Nucleus accumbens (tissue), 56 donors: ENCODE measurements at regions not wholly inside any gene's neighbourhood (a gene's known extent, or its start where the extent isn't known, plus 50 kb on each side); places are given as distances from the start of the nearest gene placed in this dataset.

Experiments
- DNase-seq, 56 donors: peaks; one replicate each; lab custom pipeline; 2025; lab: John Stamatoyannopoulos, UW

DNA sequence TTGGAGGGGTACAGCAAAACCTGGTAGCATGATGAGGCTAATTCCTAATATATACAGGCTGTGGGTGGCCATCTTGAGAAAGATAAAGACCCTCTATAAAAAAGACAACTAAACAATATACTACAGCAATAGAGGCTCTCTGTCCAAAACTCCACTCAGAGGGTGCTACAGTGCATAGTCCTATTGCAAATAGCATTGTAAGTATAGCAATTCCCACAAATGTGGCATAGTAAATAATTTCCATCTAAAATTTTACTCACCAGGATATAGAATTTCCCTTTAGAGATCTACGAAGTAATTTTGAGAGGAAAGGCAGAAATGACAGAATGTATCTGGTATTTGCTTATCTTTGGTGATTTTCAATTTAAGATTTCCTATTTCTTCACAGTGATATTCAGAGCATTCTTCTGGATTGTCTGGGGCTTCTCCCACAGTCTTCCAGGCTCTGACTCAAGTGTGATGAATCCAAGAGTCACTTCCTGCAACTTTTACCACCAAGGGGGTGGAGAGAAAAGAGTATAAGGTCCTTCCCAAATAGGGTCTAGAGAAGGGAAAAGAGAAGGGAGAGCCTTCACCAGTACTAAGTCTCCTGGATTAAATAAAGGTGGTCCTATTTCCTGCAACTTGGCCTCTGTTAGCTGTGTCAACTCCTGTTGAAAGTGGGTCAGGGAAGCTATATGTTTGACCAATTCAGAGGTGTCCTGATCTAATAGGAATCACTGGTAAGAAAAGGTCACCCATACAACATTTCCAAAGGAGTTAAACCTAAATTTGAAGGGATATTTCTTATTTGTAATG, 1054.7 kb upstream of the CNTN5 start:
- DNase-seq, result no peak

DNA sequence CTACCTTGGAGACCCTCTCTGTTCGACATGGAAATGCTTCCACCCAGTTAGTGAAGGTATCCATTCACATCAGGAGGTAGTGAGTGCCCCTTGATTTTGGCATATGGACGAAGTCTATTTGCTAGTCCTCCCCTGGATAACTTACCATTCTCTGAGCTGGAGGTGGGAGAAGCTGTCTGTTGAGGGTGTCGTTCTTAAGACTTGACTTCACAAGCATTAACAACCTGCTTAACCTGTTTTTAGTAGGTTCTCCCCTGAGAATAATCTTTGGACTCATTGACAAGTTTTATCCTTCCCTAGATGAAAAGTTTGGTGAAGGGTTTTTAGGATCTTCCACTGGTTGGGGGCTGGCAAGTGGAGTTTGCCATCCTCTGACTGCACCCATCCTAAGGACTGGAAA, 1053.8 kb upstream of the CNTN5 start:
- DNase-seq, result no peak

DNA sequence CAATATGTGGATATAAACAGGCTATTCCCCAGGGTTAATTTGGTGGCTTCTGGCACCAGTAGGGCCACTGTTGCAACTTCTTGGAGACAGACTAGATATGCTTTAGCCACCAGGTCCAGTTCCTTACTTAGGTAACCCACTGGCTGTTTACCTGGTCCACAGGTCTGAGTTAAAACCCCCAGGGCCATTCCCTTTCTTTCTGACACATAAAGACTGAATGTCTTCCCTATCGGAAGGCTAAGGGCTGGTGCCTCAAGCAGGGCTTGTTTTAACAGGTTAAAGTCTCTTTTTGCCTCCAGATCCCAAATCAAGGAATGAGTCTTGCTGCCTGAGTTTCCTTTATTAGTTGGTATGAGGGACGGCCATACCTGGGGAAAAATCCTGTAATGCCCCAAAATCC, 1052.7 kb upstream of the CNTN5 start:
- no peak for DNase-seq

DNA sequence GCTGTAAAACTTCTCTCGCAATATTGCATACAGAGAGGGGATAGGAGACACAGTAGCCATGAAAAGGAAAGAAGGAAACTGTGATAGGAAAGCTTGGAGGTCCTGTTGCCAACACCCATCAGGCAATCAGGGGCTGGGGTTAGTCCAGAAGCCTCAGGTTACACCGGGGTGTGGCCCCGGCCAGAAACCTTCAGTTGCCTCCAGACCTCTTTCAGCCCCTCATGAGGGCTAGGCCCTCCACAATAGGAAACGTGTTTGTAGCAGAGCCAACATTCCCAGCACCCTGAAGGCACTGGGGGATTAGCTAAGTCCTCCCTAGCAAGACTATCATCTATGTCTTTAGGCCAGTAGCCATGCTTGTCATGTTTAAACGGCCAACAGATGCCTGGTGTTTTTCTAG, 1048.0 kb upstream of the CNTN5 start:
- DNase-seq, result no peak

DNA sequence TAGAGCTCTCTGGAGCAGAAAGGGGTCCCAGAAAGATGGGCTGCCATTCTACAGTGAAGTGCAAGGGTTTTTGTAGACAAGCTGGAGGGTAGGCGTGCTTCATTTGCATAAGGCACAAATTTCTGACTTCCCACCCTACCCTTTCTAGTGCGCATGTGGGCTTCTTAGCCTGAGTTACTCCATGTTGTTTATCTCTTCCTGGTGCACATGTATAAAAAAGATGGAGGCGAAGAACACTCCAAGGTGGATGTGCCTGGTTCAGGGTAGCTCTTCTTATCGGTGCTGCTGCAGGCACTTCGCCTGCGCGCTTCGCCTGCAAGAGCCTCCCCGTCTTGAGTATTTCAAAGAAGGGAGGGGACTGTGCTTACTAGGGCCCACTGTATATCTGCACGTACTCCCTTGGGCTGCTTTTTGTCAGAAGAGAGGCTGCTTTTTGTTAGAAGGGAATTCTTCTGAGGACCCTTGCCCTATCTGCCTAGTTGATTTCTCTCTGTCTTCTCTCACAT, 1047.3 kb upstream of the CNTN5 start:
- DNase-seq, result no peak

DNA sequence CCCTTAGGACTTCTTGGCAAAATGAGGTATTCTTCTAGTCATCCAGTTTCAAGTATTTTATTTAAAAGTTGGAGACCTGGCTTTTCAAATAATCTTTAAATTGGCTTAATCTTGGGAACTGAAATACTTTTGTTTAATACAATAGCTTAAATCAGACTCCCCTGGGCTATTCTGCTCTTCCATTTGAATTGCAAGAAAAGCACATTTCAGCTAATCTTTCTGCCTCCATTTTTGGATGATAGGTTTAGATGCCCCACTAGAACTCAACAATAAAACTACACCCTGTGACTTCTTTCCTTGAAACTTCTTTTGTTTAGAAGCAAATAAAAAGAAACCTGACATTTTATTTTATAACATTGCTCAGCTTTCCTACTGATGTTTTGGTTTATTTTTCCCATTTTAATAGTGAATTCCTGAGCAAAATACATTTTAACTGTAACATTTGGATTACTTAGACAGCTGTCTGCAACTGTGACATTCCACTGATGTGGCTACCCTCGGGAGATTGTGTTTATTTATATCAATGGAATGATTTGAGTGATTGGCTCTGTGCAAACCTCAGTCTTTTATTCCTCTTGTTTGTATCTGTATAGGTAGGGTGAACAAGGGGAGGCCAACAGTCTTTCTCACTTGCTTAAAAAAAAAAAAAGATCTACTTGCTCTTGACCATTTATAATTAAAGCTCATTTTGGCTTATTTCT, 1045.8 kb upstream of the CNTN5 start:
- DNase-seq, result no peak

DNA sequence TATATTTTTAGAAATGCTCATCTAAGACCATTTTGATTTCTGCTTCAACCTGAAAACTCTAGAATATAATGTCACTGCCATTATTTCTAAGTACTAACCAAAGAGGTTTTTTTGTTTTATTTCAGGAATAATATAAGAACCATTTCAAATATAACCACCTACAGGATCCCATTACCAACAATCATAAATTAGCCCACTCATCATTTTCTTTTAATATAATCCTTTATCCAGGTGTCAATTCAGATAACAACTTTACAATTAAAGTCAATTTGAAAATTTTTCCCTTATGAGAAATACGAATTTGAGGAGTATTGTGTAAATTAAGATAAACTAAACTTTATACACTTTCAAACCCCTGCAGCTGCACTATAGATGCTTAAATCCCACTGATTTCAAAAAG, 1043.0 kb upstream of the CNTN5 start:
- no peak for DNase-seq

DNA sequence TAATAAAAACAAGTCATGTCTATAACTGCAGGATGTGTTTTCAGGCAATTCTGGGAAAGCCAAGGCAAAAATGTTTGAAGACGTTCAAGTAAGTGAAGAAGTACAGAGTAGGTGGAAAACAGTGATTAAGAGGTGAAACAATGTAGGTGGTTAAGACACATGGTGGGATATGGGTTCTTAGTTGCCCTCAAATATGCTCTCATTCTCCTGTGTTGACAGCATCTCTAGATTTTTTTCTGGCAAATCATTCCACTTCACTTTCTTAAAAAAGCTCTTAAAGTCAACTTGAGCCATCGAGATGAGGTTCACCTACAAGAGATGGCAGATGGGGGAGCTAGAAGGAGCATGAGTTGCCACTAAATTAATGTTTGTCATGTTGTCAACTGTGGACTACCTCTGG, 1041.0 kb upstream of the CNTN5 start:
- no peak for DNase-seq

DNA sequence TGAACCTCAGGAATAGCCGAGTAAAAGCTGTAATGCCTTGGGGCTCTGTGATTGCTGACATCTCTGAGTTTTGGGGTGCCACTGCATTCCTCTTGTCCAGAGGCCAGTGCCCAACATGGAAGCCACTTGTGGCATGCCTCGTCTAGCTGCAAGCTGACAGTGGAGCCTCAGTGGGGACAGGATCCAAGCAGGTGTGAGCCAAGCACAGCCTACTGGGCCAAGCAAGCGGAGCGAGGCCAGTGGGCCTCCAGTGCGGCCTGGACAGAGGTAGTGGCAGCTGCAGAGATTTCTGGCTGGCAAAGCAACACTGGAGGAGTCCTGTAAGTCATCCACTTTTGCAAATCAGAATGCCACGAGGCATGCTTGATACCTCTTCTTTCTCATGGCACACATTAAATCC, 1038.2 kb upstream of the CNTN5 start:
- DNase-seq, result no peak

DNA sequence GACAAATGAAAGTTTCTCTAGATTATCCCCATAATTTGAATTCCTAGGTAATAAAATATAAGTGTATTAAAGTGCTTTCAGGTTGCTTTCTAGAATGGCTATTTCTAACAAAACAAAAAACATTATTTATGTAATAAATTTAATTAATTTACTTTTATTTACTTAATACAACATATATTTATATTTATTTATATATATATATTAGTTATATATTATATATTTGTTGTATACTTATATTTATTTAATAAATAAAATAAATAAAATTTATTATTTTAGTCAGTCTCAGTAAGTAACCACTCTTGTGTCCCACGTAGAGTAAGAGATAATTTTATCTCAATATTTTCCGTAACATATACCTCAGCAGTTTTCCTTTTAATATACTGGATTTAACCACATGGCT, 1031.6 kb upstream of the CNTN5 start:
- no peak for DNase-seq

DNA sequence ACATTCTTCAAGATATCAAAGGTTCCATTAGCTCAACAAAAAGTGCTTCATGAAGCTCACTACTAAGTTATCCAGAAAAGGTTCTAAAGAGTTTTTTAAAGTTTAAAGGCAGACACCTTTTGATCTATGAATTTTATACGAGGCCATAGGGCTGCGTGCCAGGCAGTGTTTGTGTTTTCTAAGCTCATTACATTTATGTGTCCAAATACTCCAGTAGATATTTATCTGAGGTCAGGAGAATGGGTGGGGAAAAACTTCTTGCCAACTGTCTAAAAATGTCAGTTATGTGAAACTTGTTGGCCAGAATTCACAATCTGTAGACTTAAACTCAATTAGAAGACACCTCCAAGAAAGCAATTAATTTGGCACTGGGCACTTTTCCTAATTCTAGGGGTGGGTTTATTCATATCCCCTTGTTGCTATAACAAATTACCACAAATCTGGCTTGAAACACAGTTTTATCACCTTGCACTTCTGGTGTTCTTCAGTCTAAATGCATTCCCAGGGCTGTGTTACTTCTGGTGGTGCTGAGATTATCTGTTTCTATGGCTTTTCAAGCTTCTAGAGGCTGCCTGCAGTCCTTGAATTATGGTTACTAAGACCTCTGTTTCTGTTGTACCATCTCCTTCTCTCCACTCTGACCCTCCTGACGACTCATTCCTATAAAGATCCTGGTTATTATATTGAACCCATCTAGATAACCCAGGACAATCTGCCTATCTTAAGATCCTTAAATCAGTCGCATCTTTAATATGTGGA, 1030.4 kb upstream of the CNTN5 start:
- no peak for DNase-seq

DNA sequence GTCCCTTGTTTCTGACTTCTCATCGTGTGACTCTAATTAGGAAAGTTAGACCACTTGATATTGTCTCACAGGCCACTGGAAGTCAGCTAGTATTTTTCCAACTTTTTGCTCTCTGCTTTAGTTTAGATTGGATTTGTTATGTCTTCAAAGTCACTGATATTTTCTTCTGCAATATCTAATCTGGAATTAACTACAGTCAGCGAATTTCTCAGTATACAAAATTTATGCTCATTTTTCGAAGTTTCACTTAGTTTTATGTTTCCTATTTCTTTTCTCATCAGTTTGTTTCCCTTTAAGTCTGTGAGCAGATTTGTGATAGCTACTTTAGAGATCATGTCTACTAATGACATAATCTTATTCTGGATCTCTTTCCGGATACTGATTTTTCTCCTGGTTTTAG, 1027.2 kb upstream of the CNTN5 start:
- DNase-seq, result no peak

DNA sequence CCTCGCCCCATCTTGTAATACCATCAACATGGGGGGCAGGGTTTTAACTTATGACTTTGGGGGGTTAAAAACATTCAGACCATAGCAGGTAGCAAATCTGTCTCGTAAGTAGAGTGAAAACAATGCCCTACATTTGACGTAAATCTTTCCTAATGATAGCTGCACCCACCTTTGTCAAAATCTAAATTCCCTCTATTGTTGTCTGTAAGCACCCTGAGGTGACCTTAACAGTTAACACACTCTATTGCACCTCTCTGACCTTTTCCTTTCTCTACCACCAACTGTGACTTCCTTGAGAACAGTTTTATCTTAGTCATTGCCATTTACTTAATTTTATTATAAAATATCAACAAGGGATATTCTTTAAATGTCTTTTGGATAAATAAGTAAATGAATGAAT, 1024.9 kb upstream of the CNTN5 start:
- no peak for DNase-seq

DNA sequence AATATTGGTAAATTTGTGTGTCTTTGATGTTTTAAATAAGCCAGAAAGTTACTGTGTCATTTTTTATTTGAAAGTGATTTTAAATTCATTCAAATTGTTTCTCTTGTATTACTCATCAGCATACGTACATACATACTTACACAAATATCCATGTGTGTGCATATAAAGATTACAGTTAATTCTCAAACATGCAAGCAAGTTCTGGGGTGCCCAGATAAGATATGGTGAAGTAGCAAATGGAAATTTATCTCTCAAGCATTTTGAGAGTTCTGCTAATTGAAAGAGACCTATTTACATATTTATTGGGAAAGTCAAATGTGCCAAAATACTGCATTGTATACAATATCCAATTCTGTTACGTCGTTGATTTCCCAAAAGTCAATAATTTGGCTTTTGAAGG, 1024.0 kb upstream of the CNTN5 start:
- DNase-seq, result no peak

DNA sequence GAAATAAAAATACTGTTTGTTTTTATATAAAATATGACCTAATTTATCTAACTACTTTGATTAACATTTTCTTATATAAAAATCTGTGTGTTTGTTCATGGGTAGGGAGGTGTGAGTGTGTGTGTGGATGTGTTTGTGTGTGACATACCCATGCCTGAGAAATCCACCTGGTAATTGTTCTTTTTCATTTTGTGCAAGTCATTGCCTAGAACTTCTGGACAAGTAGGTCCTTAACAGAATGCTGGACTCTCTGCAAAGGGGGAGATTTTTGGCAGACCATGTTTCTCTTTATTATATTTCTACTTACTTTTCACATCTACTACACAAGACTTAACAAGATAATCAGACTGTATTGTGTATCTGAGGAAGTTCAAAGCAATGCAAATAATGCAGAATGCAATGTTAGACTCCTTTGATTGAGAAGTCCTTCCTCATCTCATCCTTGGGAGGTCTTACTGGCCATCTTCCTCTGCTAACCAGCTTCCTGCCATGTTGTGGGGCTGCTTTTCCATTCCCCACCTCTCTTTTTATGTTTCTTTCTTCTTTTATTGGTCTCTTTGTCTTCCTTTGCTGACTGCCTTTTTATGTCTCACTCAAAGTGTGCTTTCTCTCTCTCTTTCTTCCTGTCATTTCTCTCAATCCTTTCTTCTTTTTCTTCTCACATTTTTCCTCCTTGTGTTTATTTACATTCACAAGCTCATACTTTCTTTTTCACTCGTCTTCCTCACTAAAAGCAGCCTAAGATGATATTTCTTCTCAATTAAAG, 1017.0 kb upstream of the CNTN5 start:
- DNase-seq, result no peak

DNA sequence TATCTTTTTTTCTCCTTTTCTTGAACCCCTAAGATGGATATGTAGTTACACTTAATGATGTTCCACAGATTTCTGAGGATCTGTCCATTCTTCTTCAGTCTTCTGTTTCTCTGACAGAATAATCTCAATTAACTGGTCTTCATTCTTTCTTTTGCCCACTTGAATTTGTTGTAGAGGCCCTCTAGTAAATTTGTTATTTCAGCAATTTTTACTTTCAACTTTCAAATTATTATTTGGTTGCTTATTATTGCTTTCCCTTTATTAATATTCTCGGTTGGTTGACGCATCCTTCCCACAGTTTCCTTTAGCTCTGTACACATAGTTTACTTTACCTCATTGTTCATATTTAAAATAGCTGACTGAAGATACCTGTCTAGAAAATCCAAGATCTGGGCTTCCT, 1013.7 kb upstream of the CNTN5 start:
- no peak for DNase-seq

DNA sequence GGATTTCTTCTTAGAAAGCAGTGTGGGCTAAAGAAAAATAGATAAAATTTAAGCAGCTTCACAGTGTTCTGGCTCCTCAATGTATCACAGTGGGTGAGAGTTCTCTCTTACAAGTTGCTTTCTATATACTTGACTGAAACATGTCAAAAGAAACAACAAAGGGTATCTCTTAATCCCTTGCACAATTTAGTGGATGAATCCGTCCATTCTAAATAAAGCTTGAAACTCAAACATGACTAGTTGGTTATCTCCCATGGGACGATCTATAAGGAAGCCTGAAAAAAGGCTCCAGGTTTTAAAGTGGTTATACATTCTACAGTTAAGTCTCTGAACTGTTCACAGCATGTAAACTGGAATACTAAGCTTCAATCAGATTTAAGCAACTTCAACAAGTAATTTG, 993.1 kb upstream of the CNTN5 start:
- DNase-seq, result no peak

DNA sequence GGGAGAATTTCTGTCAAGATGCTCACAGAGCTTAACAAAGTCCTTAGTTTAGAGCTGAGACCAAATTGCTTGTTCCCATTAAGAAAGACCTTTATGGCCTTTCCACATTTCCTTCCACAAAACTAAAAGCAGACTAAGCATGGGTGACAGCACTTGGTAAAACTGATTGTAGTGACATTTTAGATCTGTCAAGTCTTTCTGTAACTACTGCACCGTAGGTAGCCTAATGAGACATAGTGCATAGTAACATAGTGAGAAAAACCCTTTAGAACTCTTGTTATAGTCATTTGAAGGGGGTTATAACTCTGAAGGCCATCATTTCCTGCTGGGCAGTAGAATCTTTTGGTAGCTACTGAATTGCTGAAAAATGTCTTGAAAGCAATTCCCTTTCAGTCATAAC, 990.9 kb upstream of the CNTN5 start:
- no peak for DNase-seq

DNA sequence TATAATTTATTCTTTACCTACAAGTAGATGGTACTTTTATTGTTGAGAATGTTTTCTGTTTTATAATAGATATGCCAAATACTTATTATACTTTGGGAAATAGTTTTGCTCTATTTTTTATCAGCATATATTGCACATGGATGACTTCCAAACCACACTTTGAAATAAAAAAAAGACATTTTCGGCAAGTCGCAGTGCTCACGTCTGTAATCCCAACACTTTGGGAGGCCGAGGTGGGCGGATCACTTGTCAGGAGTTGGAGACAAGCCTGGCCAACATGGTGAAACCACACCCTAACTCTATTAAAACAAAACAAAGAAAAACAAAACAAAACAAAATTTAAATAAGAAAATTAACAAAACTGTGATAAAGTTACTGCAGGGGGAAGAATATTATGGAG, 983.9 kb upstream of the CNTN5 start:
- no peak for DNase-seq

DNA sequence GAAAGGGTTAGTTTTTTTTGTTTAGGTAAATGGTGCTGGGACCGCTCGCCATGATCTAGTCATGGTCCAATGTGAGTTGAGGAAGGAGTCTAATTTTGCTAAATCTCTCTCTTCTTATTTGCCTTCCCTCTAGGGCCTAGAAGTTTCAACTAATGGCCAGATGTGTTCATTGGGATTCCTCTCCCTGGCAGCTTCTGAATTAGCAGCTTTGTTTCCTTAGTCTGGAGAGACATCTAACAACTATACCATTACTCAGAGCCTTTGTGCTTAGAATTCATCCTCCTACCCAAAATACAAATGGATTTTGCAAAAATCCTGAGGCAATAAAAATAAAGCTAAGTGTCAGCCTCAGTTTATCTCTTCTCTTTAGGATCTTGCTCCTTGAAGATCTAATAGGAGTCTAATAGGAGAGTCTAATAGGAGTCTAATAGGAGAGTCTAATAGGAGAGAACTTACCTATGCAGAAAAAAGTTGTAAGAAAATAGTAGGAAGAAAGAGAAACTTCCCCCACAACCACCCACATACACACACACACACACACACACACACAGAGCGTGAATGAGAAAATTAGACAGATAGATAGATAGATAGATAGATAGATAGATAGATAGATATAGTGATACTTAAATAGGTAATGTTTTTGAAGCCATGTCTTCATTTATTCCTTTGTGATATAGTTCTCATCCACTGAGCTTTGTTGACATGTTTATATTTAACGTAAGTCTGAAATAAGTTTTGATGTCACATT, 980.5 kb upstream of the CNTN5 start:
- DNase-seq, result no peak
